SU-DHL-6 (cell line): ENCODE measurements at regions not wholly inside any gene's neighbourhood (a gene's known extent, or its start where the extent isn't known, plus 50 kb on each side); places are given as distances from the start of the nearest gene placed in this dataset.

Experiments used
- H2AFZ ChIP-seq: fragments of 200-600 bp; sonication (generic); 2 replicates; pipeline ENCODE4 v1.6.1; 2014; ENCODE audit warnings: low read depth, mild to moderate bottlenecking, moderate library complexity, mixed read lengths, antibody characterized with exemption, low read length; ENCODE audit not compliant: severe bottlenecking
- H3F3A ChIP-seq: fragments of 200-600 bp; shearing (Covaris generic); 2 replicates; pipeline ENCODE4 v1.6.0; 2016; ENCODE audit warnings: antibody characterized with exemption, mild to moderate bottlenecking; ENCODE audit not compliant: insufficient read depth
- H3K27ac ChIP-seq: fragments of 200-600 bp; sonication (generic); 2 replicates; pipeline ENCODE4 v1.5.1; 2016; ENCODE audit warnings: low read depth, mild to moderate bottlenecking, low read length, moderate library complexity, mixed read lengths
- H3K27me3 ChIP-seq: fragments of 200-600 bp; sonication (generic), shearing (Covaris generic); 2 replicates; pipeline ENCODE4 v1.6.0; 2014; ENCODE audit warnings: mild to moderate bottlenecking, low read length
- H3K36me3 ChIP-seq: fragments of 200-600 bp; sonication (generic); 2 replicates; pipeline ENCODE4 v1.6.1; 2014; ENCODE audit warnings: mild to moderate bottlenecking, low read length, mixed read lengths
- H3K4me2 ChIP-seq: fragments of 300-600, 200-600 bp; shearing (Covaris generic), sonication (generic); 2 replicates; pipeline ENCODE4 v1.6.0; 2014; ENCODE audit warnings: low read length, low read depth, mild to moderate bottlenecking; ENCODE audit not compliant: poor library complexity, severe bottlenecking
- H3K4me3 ChIP-seq: fragments of 200-600 bp; sonication (generic); 2 replicates; pipeline ENCODE4 v1.5.1; 2014; ENCODE audit warnings: antibody characterized with exemption, low read length, mild to moderate bottlenecking, mixed read lengths; ENCODE audit not compliant: insufficient read depth, poor library complexity, severe bottlenecking
- H3K79me2 ChIP-seq: fragments of 200-600 bp; sonication (generic); 2 replicates; pipeline ENCODE4 v1.6.1; 2014; ENCODE audit warnings: mild to moderate bottlenecking, low read length, moderate library complexity; ENCODE audit not compliant: insufficient read depth
- H3K9ac ChIP-seq: fragments of 200-600 bp; sonication (generic); 2 replicates; pipeline ENCODE4 v1.7.0; 2014; ENCODE audit warnings: mild to moderate bottlenecking, low read length
- H3K9me2 ChIP-seq: fragments of 200-600 bp; sonication (generic); replicated peaks from 2 replicates; pipeline ENCODE4 v1.6.1; 2014; ENCODE audit warnings: low read length; ENCODE audit not compliant: insufficient read depth
- H3K9me3 ChIP-seq: fragments of 200-600 bp; sonication (generic); 2 replicates; pipeline ENCODE4 v1.6.1; 2014; ENCODE audit warnings: low read length, mixed read lengths; ENCODE audit not compliant: insufficient read depth
- H4K20me1 ChIP-seq: fragments of 200-600 bp; sonication (generic); 2 replicates; pipeline ENCODE4 v1.6.1; 2014; ENCODE audit warnings: low read depth, mild to moderate bottlenecking, antibody characterized with exemption, low read length, moderate library complexity, mixed read lengths
- CTCF ChIP-seq: fragments of 200-600 bp; sonication (generic); IDR thresholded peaks from one replicate; pipeline ENCODE4 v1.5.1; 2017; ENCODE audit warnings: antibody characterized with exemption, mild to moderate bottlenecking, low read length, moderate library complexity; ENCODE audit not compliant: insufficient read depth, poor library complexity, severe bottlenecking
- EZH2phosphoT487 ChIP-seq: fragments of 200-600 bp; sonication (generic), shearing (Covaris generic); conservative IDR thresholded peaks from 2 replicates; pipeline ENCODE4 v1.6.1; 2018; ENCODE audit warnings: mild to moderate bottlenecking, antibody characterized with exemption, low read length, moderate library complexity, mixed read lengths

- Histone ChIP-seq H3K9me2 (no peaks in the 10 kb centered on the region), H3K4me2 (no peak overlapping the region), H3K4me3 (no peak overlapping the region), H2AFZ (no peak overlapping the region), H3K9me3 (peaks cover 27% of the 10 kb centered on the region; the same call in 1 of the 2 replicates), H3K27ac (no peak overlapping the region), H3K9ac (no peak overlapping the region), H3K79me2 (no peaks in the 10 kb centered on the region), H3K36me3 (no peaks in the 10 kb centered on the region), H3K27me3 (no peaks in the 10 kb centered on the region), H3F3A (no peaks in the 10 kb centered on the region), H4K20me1 (no peaks in the 10 kb centered on the region)
- TF ChIP-seq EZH2phosphoT487: no peak
- no peak for TF ChIP-seq CTCF
These were observed 248.7 kb upstream of the ECI2 start for GRCh38 chr6:4383910-4384638.

GRCh38 chr6:4382362-4382853, 247.0 kb upstream of the ECI2 start:
- Histone ChIP-seq H3K27ac (no peak overlapping the region), H3K4me3 (no peak overlapping the region), H3K79me2 (no peaks in the 10 kb centered on the region), H3K9me2 (no peaks in the 10 kb centered on the region), H3K9me3 (peaks cover 27% of the 10 kb centered on the region; the same call in 1 of the 2 replicates), H3K36me3 (no peaks in the 10 kb centered on the region), H3K4me2 (no peak overlapping the region), H3K27me3 (no peaks in the 10 kb centered on the region), H2AFZ (no peak overlapping the region), H3F3A (no peaks in the 10 kb centered on the region), H3K9ac (no peak overlapping the region), H4K20me1 (no peaks in the 10 kb centered on the region)
- TF ChIP-seq CTCF: no peak
- no peak for TF ChIP-seq EZH2phosphoT487

GRCh38 chr6:4381381-4381780, 246.0 kb upstream of the ECI2 start:
- Histone ChIP-seq H3K36me3 (no peaks in the 10 kb centered on the region), H3K27me3 (no peaks in the 10 kb centered on the region), H3K4me3 (no peak overlapping the region), H3K27ac (no peak overlapping the region), H3F3A (no peaks in the 10 kb centered on the region), H2AFZ (no peak overlapping the region), H3K9ac (no peak overlapping the region), H4K20me1 (no peaks in the 10 kb centered on the region), H3K4me2 (no peak overlapping the region), H3K79me2 (no peaks in the 10 kb centered on the region), H3K9me3 (peaks cover 27% of the 10 kb centered on the region; the same call in 1 of the 2 replicates), H3K9me2 (no peaks in the 10 kb centered on the region)
- TF ChIP-seq CTCF: no peak
- TF ChIP-seq EZH2phosphoT487: no peak
